PC-3 (cell line): ENCODE measurements at regions not wholly inside any gene's neighbourhood (a gene's known extent, or its start where the extent isn't known, plus 50 kb on each side); places are given as distances from the start of the nearest gene placed in this dataset.

Experiments
- ATAC-seq: fragments of 200-7000 bp; cut with Tn5 transposase; 2 replicates; pipeline ENCODE4 v1.9.1; 2020; ENCODE audit warnings: mild to moderate bottlenecking, moderate library complexity
- BruUV-seq: library from RNA; stranded (reverse); fragments of 400-500 nt; replicated peaks from 2 replicates; lab custom pipeline; 2021; lab: Mats Ljungman, UMichigan
- CTCF ChIA-PET: fragments of 300-600 bp; sonication (Branson Sonifier 250); formaldehyde crosslinking; loops from one replicate; lab custom pipeline; 2022; ENCODE audit warnings: antibody characterized with exemption; lab: Charles Lee
- POLR2A ChIA-PET: fragments of 300-600 bp; sonication (Branson Sonifier 250); formaldehyde crosslinking; loops from one replicate; lab custom pipeline; 2022; ENCODE audit warnings: antibody characterized with exemption; ENCODE audit not compliant: unreplicated experiment; lab: Charles Lee
- DNase-seq: peaks from one replicate; pipeline ENCODE4 v3.0.0-alpha.2; 2015
- H2AFZ ChIP-seq: fragments of 300-600 bp; sonication (generic); 2 replicates; pipeline ENCODE4 v1.6.0; 2016; ENCODE audit warnings: antibody characterized with exemption, low read length
- H3F3A ChIP-seq: fragments of 300-600 bp; sonication (generic); one replicate; pipeline ENCODE4 v1.6.0; 2017; ENCODE audit warnings: antibody characterized with exemption, low read length, control low read depth, mild to moderate bottlenecking; ENCODE audit not compliant: unreplicated experiment
- H3K27ac ChIP-seq: fragments of 300-600 bp; sonication (generic); 2 replicates; pipeline ENCODE4 v1.5.1; 2016; ENCODE audit warnings: mild to moderate bottlenecking, low read length
- H3K27me3 ChIP-seq: fragments of 300-600 bp; sonication (generic); 2 replicates; pipeline ENCODE4 v1.6.1; 2016; ENCODE audit warnings: low read length, mixed read lengths
- H3K36me3 ChIP-seq: fragments of 300-600 bp; sonication (generic); 2 replicates; pipeline ENCODE4 v1.6.1; 2016; ENCODE audit warnings: low read depth, mixed run types, low read length, mixed read lengths
- H3K4me1 ChIP-seq: fragments of 300-600 bp; sonication (generic); 2 replicates; pipeline ENCODE4 v1.5.1; 2016; ENCODE audit warnings: low read length; ENCODE audit not compliant: insufficient read depth
- H3K4me2 ChIP-seq: fragments of 300-600 bp; sonication (generic); 2 replicates; pipeline ENCODE4 v1.6.0; 2016; ENCODE audit warnings: low read length
- H3K4me3 ChIP-seq: fragments of 300-600 bp; sonication (generic); 2 replicates; pipeline ENCODE4 v1.5.1; 2016; ENCODE audit warnings: mild to moderate bottlenecking, low read length, mixed read lengths
- H3K79me2 ChIP-seq: fragments of 300-600 bp; sonication (generic); 2 replicates; pipeline ENCODE4 v1.6.1; 2017; ENCODE audit warnings: low read length, mixed read lengths
- H3K9ac ChIP-seq: fragments of 300-600 bp; sonication (generic); 2 replicates; pipeline ENCODE4 v1.6.0; 2016; ENCODE audit warnings: mild to moderate bottlenecking, low read length
- H3K9me2 ChIP-seq: fragments of 300-600 bp; sonication (generic); replicated peaks from 2 replicates; pipeline ENCODE4 v1.6.1; 2016; ENCODE audit warnings: mixed run types, low read length, mixed read lengths
- H3K9me3 ChIP-seq: fragments of 300-600 bp; sonication (generic); 2 replicates; pipeline ENCODE4 v1.6.1; 2016; ENCODE audit warnings: low read length, mixed read lengths
- H4K20me1 ChIP-seq: fragments of 300-600 bp; sonication (generic); 2 replicates; pipeline ENCODE4 v1.6.1; 2016; ENCODE audit warnings: low read length, mixed read lengths
- EZH2 ChIP-seq: fragments of 300-600 bp; sonication (generic); IDR thresholded peaks from one replicate; pipeline ENCODE4 v1.6.1; 2017; ENCODE audit warnings: antibody characterized with exemption, mild to moderate bottlenecking, low read length; ENCODE audit not compliant: unreplicated experiment
- EZH2phosphoT487 ChIP-seq: fragments of 300-600 bp; sonication (generic); IDR thresholded peaks from 2 replicates; pipeline ENCODE4 v1.6.1; 2018; ENCODE audit warnings: mild to moderate bottlenecking, antibody characterized with exemption, low read length, borderline replicate concordance
- intact Hi-C: fragments of 100-400 bp; cut with micrococcal nuclease; formaldehyde crosslinking; loops from 2 replicates; pipeline ENCODE4 v1.9.0; 2023
- TF ChIP-seq, protein P1 (sequence below): fragments of 300-600 bp; sonication (generic); conservative IDR thresholded peaks from 2 replicates; pipeline ENCODE4 v1.5.1; 2017; ENCODE audit warnings: antibody characterized with exemption, low read depth, mild to moderate bottlenecking, low read length

DNA sequence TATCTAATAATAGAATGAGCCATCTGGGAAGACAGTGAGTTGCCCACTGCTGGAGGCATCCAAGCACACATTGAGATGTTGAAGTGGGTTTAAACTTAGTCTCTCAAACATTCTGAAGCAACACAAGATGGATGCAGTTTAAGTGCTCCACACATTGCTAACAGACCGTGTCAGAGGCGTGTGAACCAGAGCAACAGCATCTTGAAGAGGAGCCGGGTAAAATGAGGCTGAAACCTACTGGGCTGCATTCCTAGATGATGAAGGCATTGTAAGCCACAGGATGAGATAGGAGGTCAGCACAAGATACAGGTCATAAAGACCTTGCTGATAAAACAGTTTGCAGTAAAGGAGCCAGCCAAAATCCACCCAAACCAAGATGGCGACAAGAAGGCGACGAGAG is 73.5 kb upstream of the TMEM215 start:
- no peaks in the 10 kb centered on the region for H3K79me2 ChIP-seq
- H3F3A ChIP-seq = no peaks in the 10 kb centered on the region
- DNase-seq = no peak
- ChIA-PET POLR2A (no interaction called here), CTCF (no interaction called here)
- H3K36me3 ChIP-seq = no peaks in the 10 kb centered on the region
- no peak overlapping the region for H3K27ac ChIP-seq
- peaks cover 21% of the 10 kb centered on the region for H3K4me1 ChIP-seq
- no peaks in the 10 kb centered on the region for H4K20me1 ChIP-seq
- TF ChIP-seq EZH2 = no peak
- no peak for TF ChIP-seq EZH2phosphoT487
- TF ChIP-seq, protein P1, sequence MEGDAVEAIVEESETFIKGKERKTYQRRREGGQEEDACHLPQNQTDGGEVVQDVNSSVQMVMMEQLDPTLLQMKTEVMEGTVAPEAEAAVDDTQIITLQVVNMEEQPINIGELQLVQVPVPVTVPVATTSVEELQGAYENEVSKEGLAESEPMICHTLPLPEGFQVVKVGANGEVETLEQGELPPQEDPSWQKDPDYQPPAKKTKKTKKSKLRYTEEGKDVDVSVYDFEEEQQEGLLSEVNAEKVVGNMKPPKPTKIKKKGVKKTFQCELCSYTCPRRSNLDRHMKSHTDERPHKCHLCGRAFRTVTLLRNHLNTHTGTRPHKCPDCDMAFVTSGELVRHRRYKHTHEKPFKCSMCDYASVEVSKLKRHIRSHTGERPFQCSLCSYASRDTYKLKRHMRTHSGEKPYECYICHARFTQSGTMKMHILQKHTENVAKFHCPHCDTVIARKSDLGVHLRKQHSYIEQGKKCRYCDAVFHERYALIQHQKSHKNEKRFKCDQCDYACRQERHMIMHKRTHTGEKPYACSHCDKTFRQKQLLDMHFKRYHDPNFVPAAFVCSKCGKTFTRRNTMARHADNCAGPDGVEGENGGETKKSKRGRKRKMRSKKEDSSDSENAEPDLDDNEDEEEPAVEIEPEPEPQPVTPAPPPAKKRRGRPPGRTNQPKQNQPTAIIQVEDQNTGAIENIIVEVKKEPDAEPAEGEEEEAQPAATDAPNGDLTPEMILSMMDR = no peak
- no peak overlapping the region for H2AFZ ChIP-seq
- no TSS peak for BruUV-seq
- H3K4me2 ChIP-seq = no peak overlapping the region
- H3K27me3 ChIP-seq = no peaks in the 10 kb centered on the region
- no peaks in the 10 kb centered on the region for H3K9me2 ChIP-seq
- no peaks in the 10 kb centered on the region for H3K9me3 ChIP-seq
- no peak for ATAC-seq
- H3K4me3 ChIP-seq = no peak overlapping the region
- intact Hi-C loops = no loop called here
- no peak overlapping the region for H3K9ac ChIP-seq

DNA sequence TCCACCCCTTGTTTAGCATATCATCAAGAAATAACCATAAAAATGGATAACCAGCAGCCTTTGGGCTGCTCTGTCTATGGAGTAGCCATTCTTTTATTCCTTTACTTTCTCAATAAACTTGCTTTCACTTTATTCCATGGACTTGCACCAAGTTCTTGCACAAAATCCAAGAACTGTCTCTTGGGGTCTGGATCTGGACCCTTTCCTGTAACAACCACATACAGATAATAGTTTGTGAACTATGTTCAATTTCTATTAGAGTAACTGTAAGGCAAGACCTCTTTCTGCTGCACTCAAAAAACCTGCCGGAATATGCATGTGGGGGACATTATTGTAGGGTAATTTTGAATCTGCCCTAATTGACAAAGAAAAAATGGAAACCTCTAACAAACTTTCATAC is 66.9 kb upstream of the TMEM215 start:
- DNase-seq (no peak), ATAC-seq (no peak)
- H4K20me1 ChIP-seq = no peaks in the 10 kb centered on the region
- intact Hi-C loops = no loop called here
- H3K27me3 ChIP-seq = peaks cover 29% of the 10 kb centered on the region
- H3K79me2 ChIP-seq = no peaks in the 10 kb centered on the region
- H3K9ac ChIP-seq = no peak overlapping the region
- no peak overlapping the region for H3K4me3 ChIP-seq
- no peak overlapping the region for H3K4me2 ChIP-seq
- H3K9me2 ChIP-seq = no peaks in the 10 kb centered on the region
- H3K4me1 ChIP-seq = no peaks in the 10 kb centered on the region
- ChIA-PET CTCF (no interaction called here), POLR2A (no interaction called here)
- H3K36me3 ChIP-seq = no peaks in the 10 kb centered on the region
- no peaks in the 10 kb centered on the region for H3K9me3 ChIP-seq
- no peak overlapping the region for H2AFZ ChIP-seq
- H3K27ac ChIP-seq = no peak overlapping the region
- H3F3A ChIP-seq = no peaks in the 10 kb centered on the region
- no TSS peak for BruUV-seq
- TF ChIP-seq, protein P1 = no peak
- no peak for TF ChIP-seq EZH2phosphoT487

DNA sequence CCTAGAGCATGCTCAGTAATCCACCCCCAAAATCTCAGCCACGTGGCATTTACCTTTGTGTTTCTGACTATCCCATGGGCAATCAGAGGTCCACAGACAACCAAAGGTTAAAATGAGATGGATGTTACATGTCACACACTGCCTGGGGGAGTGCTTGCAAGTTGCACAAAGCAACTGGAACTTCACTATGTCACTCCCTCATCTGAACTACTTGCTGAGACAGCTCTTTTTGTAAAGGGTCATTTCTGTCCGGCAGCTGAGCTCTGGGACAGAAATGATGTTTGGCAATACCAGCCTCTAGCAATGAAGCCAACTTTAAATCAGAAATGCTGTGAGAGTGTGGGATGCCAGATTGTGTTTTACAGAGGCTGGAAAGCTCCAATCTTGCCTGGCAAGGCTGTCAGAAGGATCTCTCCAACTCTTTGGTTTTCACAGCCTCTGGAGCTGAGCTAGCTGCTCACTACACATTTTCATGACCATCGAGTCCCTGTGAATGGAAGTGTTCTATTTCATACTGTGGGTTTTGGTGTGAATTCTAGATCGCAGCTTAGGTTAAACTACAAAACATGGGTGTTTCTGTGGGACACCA is 66.3 kb upstream of the TMEM215 start:
- H3K27ac ChIP-seq = no peak overlapping the region
- H3F3A ChIP-seq = no peaks in the 10 kb centered on the region
- H3K4me3 ChIP-seq = no peak overlapping the region
- no peak for DNase-seq
- no peaks in the 10 kb centered on the region for H3K36me3 ChIP-seq
- H2AFZ ChIP-seq = no peak overlapping the region
- no peak overlapping the region for H3K4me2 ChIP-seq
- no peak for ATAC-seq
- H3K79me2 ChIP-seq = no peaks in the 10 kb centered on the region
- BruUV-seq = no TSS peak
- H3K9ac ChIP-seq = no peak overlapping the region
- H3K9me3 ChIP-seq = no peaks in the 10 kb centered on the region
- intact Hi-C loops = no loop called here
- TF ChIP-seq EZH2 (no peak), EZH2phosphoT487 (no peak)
- TF ChIP-seq, protein P1 = no peak
- peaks cover 35% of the 10 kb centered on the region for H3K27me3 ChIP-seq
- no peaks in the 10 kb centered on the region for H4K20me1 ChIP-seq
- no peaks in the 10 kb centered on the region for H3K4me1 ChIP-seq
- ChIA-PET POLR2A (no interaction called here), CTCF (no interaction called here)
- no peaks in the 10 kb centered on the region for H3K9me2 ChIP-seq
